ENCODE measurements at regions not wholly inside any gene's neighbourhood (a gene's known extent, or its start where the extent isn't known, plus 50 kb on each side); places are given as distances from the start of the nearest gene placed in this dataset.

DNA sequence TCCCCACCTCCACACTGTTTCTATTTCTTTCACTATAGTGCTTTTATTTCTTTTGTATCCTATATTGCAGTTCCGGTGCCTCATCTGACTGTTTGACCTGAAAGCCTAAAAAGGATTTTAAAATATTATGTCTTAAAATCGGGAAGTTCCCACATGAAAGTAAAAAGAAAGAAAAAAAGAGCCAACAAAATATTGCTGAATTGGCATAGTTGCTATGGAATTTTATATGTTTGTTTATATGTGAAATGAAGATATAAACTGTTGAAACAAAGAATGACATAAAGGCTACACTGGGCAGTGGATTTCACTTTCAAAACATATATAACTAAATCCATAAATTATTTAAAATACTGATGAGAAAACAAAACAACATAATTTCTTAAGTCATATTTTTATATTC lies 1383.7 kb downstream of the C4orf33 start:
- intact Hi-C loops (cut with DNase I; ENCODE audit: low total_unique reads), result no loop called here
- no peak for DNase-seq
- H3K27me3 ChIP-seq, result no peaks in the 10 kb centered on the region
- no peaks in the 10 kb centered on the region for H3K36me3 ChIP-seq (ENCODE audit: low read depth, missing control alignments)
- H3K4me1 ChIP-seq, result no peaks in the 10 kb centered on the region
- no peak overlapping the region for H3K4me3 ChIP-seq
- no peak overlapping the region for H3K27ac ChIP-seq
- no peak for TF ChIP-seq POLR2A (IDR thresholded peaks at IDR 0.05)
- TF ChIP-seq, protein P1, sequence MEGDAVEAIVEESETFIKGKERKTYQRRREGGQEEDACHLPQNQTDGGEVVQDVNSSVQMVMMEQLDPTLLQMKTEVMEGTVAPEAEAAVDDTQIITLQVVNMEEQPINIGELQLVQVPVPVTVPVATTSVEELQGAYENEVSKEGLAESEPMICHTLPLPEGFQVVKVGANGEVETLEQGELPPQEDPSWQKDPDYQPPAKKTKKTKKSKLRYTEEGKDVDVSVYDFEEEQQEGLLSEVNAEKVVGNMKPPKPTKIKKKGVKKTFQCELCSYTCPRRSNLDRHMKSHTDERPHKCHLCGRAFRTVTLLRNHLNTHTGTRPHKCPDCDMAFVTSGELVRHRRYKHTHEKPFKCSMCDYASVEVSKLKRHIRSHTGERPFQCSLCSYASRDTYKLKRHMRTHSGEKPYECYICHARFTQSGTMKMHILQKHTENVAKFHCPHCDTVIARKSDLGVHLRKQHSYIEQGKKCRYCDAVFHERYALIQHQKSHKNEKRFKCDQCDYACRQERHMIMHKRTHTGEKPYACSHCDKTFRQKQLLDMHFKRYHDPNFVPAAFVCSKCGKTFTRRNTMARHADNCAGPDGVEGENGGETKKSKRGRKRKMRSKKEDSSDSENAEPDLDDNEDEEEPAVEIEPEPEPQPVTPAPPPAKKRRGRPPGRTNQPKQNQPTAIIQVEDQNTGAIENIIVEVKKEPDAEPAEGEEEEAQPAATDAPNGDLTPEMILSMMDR (IDR thresholded peaks at IDR 0.05), result no peak
- 89 to 92% methylated on average over 2 of the region's 2 CpGs for WGBS, 2 donors
- H3K9me3 ChIP-seq, result no peaks in the 10 kb centered on the region

DNA sequence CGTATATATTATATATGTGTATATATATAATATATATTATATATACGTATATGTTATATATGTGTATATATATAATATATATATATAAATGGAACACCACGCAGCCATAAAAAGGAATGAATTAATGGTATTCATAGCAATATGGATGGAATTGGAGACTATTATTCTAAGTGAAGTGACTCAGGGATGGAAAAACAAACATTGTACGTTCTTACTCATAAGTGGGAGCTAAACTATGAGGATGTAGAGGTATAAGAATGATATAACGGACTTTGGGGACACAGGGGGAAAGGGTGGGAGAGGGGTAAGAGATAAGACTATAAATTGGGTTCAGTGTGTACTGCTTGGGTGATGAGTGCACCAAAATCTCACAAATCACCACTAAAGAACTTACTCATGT lies 1388.9 kb downstream of the C4orf33 start:
- intact Hi-C loops (cut with DNase I; ENCODE audit: low total_unique reads), result no loop called here
- H3K4me3 ChIP-seq, result no peak overlapping the region
- no peaks in the 10 kb centered on the region for H3K9me3 ChIP-seq
- no peaks in the 10 kb centered on the region for H3K36me3 ChIP-seq (ENCODE audit: low read depth, missing control alignments)
- H3K27me3 ChIP-seq, result no peaks in the 10 kb centered on the region
- H3K4me1 ChIP-seq, result no peaks in the 10 kb centered on the region
- no peak for DNase-seq
- 87 to 89% methylated on average over 5 of the region's 5 CpGs for WGBS, 2 donors
- TF ChIP-seq POLR2A (IDR thresholded peaks at IDR 0.05), result no peak
- TF ChIP-seq, protein P1 (IDR thresholded peaks at IDR 0.05), result no peak
- H3K27ac ChIP-seq, result no peak overlapping the region

DNA sequence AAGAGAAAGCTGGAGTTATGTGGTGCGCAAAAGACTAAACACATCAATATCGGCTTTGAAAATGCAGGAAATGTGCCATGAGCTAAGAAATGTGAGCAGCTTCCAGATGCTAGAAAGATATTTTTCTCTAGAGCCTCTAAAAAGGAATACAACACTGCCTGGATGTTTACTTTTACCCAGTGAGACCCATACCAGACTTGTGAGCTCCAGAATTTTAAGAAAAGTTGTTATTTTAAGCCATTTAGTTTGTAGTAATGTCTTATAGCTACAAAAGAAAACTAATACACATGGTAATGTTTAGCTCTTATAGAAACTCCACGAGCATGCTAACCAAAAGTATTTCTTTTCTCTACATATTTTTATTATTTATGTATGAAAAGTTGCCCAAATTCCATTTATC lies 1389.4 kb downstream of the C4orf33 start:
- Histone ChIP-seq H3K27ac (no peak overlapping the region), H3K36me3 (ENCODE audit: low read depth, missing control alignments) (no peaks in the 10 kb centered on the region), H3K4me1 (no peaks in the 10 kb centered on the region), H3K9me3 (no peaks in the 10 kb centered on the region), H3K4me3 (no peak overlapping the region), H3K27me3 (no peaks in the 10 kb centered on the region)
- no peak for DNase-seq
- intact Hi-C loops (cut with DNase I; ENCODE audit: low total_unique reads), result no loop called here
- WGBS, 2 donors, result 86 to 95% methylated on average over 3 of the region's 3 CpGs
- TF ChIP-seq, protein P1 (IDR thresholded peaks at IDR 0.05), result no peak
- TF ChIP-seq POLR2A (IDR thresholded peaks at IDR 0.05), result no peak

DNA sequence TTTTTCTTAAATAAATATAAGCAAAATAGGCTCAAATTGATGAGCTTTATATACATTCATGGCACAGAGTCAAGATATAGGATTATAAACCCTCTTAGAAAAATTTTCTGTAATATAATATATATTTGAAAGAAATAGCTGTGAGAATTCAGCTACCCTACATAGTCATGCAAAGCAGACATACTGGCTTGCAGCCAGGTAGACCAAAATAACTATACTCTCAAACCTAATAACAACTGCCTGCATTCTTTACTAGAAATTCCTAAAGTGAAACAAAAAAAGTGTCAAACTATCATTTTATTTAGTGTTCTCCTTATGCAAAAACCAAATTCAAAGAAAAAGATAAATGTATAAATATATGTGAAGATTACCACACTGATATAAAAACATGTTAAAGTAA lies 1390.2 kb downstream of the C4orf33 start:
- DNase-seq, result no peak
- Histone ChIP-seq H3K36me3 (ENCODE audit: low read depth, missing control alignments) (no peaks in the 10 kb centered on the region), H3K4me1 (no peaks in the 10 kb centered on the region), H3K4me3 (no peak overlapping the region), H3K9me3 (no peaks in the 10 kb centered on the region), H3K27me3 (no peaks in the 10 kb centered on the region), H3K27ac (no peak overlapping the region)
- intact Hi-C loops (cut with DNase I; ENCODE audit: low total_unique reads), result no loop called here
- TF ChIP-seq POLR2A (IDR thresholded peaks at IDR 0.05), result no peak
- TF ChIP-seq, protein P1 (IDR thresholded peaks at IDR 0.05), result no peak

DNA sequence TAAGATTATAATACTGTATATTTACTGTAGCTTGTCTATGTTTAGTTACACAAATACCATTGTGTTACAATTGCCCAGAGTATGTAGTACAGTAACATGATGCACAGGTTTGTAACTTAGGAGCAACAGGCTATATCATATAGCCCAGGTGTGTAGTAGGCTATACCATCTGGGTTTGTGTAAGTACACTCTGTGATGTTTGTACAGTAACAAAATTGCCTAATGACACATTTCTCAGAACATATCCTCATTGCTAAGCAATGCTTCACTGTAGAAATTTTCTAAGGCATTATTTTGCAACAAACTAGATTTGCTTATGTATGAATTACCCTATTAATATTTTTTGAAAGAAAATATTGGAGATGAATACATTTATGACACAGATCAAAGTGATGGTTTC lies 1390.9 kb downstream of the C4orf33 start:
- no peak overlapping the region for H3K27ac ChIP-seq
- no peaks in the 10 kb centered on the region for H3K9me3 ChIP-seq
- H3K36me3 ChIP-seq (ENCODE audit: low read depth, missing control alignments), result no peaks in the 10 kb centered on the region
- no peak for TF ChIP-seq POLR2A (IDR thresholded peaks at IDR 0.05)
- TF ChIP-seq, protein P1 (IDR thresholded peaks at IDR 0.05), result no peak
- no peak for DNase-seq
- H3K4me3 ChIP-seq, result no peak overlapping the region
- intact Hi-C loops (cut with DNase I; ENCODE audit: low total_unique reads), result no loop called here
- no peaks in the 10 kb centered on the region for H3K4me1 ChIP-seq
- no peaks in the 10 kb centered on the region for H3K27me3 ChIP-seq

Measured in testis (tissue), 2 donors.